Mesothelial cell of epicardium (in vitro differentiated cells): ENCODE measurements at regions not wholly inside any gene's neighbourhood (a gene's known extent, or its start where the extent isn't known, plus 50 kb on each side); places are given as distances from the start of the nearest gene placed in this dataset.

Experiments used
- DNase-seq, 2 experiments: peaks; one replicate each; pipeline ENCODE4 v3.0.0; 2021; ENCODE audit warnings: low spot score in 2 of 2; ENCODE audit not compliant: unreplicated experiment in 2 of 2
- H3K27ac Mint-ChIP-seq: 2 replicates; pipeline ENCODE4 v1.8.0; 2021; ENCODE audit warnings: mixed read lengths
- H3K27me3 Mint-ChIP-seq: 2 replicates; pipeline ENCODE4 v1.8.0; 2021; ENCODE audit warnings: low read depth, mixed read lengths
- H3K36me3 Mint-ChIP-seq: 2 replicates; pipeline ENCODE4 v1.8.0; 2021; ENCODE audit warnings: mixed read lengths
- H3K4me1 Mint-ChIP-seq: 2 replicates; pipeline ENCODE4 v1.8.0; 2021; ENCODE audit warnings: mixed read lengths
- H3K4me3 Mint-ChIP-seq: 2 replicates; pipeline ENCODE4 v1.8.0; 2021; ENCODE audit warnings: mild to moderate bottlenecking, moderate library complexity, mixed read lengths
- H3K9me3 Mint-ChIP-seq: 2 replicates; pipeline ENCODE4 v1.8.0; 2021; ENCODE audit warnings: mixed read lengths
- TF ChIP-seq, protein P1 (sequence below): fragments of 200-600 bp; sonication (generic); IDR thresholded peaks from one replicate; pipeline ENCODE4 v1.5.0; 2021; ENCODE audit warnings: antibody characterized with exemption; ENCODE audit not compliant: unreplicated experiment

DNA sequence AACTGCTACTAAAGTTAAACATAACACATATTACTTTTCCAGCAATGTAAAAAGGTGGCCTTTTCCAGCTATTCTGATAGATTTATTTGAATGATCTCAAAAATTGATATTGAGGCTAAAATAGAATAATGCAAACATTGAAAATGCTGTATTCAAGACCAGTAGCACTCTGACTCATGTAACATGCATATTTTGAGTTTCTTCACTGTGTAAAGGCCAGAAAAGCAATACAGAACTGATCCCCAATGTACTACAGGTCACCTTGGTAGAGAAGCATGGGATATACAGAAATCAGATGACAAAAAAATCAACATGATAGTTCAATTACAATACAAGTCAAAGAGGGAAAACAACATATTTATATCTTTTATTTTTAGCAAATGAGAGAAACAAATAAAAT is 419.6 kb downstream of the DIPK2A start:
- Mint-ChIP-seq H3K27ac (no peak overlapping the region), H3K36me3 (no peaks in the 10 kb centered on the region), H3K9me3 (no peaks in the 10 kb centered on the region), H3K4me3 (no peak overlapping the region), H3K4me1 (peaks cover 6% of the 10 kb centered on the region), H3K27me3 (no peaks in the 10 kb centered on the region)
- TF ChIP-seq, protein P1, sequence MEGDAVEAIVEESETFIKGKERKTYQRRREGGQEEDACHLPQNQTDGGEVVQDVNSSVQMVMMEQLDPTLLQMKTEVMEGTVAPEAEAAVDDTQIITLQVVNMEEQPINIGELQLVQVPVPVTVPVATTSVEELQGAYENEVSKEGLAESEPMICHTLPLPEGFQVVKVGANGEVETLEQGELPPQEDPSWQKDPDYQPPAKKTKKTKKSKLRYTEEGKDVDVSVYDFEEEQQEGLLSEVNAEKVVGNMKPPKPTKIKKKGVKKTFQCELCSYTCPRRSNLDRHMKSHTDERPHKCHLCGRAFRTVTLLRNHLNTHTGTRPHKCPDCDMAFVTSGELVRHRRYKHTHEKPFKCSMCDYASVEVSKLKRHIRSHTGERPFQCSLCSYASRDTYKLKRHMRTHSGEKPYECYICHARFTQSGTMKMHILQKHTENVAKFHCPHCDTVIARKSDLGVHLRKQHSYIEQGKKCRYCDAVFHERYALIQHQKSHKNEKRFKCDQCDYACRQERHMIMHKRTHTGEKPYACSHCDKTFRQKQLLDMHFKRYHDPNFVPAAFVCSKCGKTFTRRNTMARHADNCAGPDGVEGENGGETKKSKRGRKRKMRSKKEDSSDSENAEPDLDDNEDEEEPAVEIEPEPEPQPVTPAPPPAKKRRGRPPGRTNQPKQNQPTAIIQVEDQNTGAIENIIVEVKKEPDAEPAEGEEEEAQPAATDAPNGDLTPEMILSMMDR: no peak
- no peak for DNase-seq

DNA sequence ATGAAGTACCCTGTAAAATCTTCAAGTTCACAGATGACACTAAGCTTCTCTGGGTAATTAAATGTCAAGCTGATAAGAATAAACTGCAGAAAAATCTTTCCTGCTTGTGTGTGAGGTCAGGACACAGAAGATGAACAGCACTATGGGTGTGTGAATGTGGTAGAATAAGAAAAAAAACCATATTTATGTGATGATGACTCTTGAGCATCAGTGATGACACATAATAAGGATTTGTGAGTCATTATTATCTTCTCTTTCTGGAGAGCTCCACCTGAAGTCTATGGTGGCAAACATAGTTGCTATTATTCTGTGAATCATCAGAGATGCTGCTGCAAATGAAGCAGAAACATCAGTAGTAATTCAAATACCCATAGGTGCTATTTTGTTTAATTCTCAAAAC is 422.4 kb downstream of the DIPK2A start:
- Mint-ChIP-seq H3K27ac (no peak overlapping the region), H3K4me1 (peaks cover 6% of the 10 kb centered on the region), H3K4me3 (no peak overlapping the region), H3K27me3 (no peaks in the 10 kb centered on the region), H3K36me3 (peaks cover 2% of the 10 kb centered on the region), H3K9me3 (peaks cover 22% of the 10 kb centered on the region)
- no peak for DNase-seq
- TF ChIP-seq, protein P1: no peak

DNA sequence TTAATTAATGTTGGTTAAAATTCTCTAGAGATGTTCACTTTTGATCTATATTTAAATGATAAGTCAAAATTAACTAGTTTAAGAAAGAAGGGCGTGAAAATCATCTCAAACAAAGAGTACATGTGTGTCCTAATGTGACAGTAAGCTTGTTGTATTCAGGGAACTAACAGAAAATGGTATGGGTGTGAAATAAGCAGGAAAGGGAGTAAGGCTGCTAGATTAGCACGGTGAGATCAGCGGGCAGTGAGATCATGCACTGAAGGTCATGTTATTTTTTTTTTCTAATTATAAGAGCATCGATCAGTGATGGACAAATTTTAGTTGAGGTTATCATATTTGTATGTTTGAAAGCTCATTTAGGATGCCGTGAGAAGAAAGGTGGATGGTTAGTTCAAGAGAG is 430.8 kb downstream of the DIPK2A start:
- Mint-ChIP-seq H3K4me1 (peaks cover 17% of the 10 kb centered on the region), H3K4me3 (no peak overlapping the region), H3K27me3 (no peaks in the 10 kb centered on the region), H3K27ac (no peak overlapping the region), H3K9me3 (peaks cover 40% of the 10 kb centered on the region), H3K36me3 (peaks cover 13% of the 10 kb centered on the region)
- no peak for DNase-seq
- TF ChIP-seq, protein P1: no peak

DNA sequence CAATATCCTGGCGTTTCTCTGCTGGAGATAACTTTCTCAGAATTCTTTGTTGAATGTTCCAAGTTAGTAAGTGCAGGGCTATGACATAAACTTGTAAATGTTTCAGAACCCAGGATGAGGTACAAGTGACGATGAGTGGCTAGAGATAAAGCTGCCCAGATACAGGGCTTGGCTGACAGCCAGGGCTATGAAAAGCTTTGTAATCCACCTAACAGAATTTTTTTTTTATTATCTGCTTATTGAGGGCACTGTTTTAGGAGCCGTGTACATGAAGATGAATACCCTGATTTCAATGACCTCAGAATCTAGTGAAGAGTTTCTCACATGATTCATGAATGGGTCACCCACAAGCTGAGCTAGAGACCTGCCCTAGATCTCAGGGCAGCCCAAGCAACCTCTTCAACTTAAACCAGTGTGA is 431.4 kb downstream of the DIPK2A start:
- TF ChIP-seq, protein P1: no peak
- H3K27me3 Mint-ChIP-seq: no peaks in the 10 kb centered on the region
- DNase-seq: no peak
- no peak overlapping the region for H3K27ac Mint-ChIP-seq
- H3K36me3 Mint-ChIP-seq: peaks cover 13% of the 10 kb centered on the region
- no peak overlapping the region for H3K4me3 Mint-ChIP-seq
- peaks cover 18% of the 10 kb centered on the region for H3K4me1 Mint-ChIP-seq
- H3K9me3 Mint-ChIP-seq: peaks cover 34% of the 10 kb centered on the region

DNA sequence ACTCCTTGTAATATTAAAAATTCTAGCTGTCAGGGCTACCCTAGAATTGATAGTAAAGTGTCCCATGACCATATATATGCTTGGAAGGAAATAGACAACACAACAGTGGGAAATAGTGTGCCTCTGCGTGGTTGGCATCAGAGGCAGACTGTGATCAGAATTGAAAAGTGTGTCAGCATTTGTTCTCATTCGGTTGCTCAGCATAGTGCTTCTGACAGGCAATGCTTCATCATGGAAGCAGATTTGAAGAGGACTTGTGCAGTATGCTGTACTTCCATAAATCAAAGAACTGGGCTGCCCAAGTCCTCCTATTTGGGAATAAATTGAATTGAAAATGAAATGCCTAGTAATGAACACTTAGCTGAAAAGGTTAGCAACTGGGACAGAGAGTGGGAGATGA is 435.7 kb downstream of the DIPK2A start:
- peaks cover 2% of the 10 kb centered on the region for H3K36me3 Mint-ChIP-seq
- H3K9me3 Mint-ChIP-seq: peaks cover 16% of the 10 kb centered on the region
- TF ChIP-seq, protein P1: no peak
- H3K27me3 Mint-ChIP-seq: no peaks in the 10 kb centered on the region
- peaks cover 18% of the 10 kb centered on the region for H3K4me1 Mint-ChIP-seq
- no peak for DNase-seq
- H3K4me3 Mint-ChIP-seq: no peak overlapping the region
- H3K27ac Mint-ChIP-seq: no peak overlapping the region

DNA sequence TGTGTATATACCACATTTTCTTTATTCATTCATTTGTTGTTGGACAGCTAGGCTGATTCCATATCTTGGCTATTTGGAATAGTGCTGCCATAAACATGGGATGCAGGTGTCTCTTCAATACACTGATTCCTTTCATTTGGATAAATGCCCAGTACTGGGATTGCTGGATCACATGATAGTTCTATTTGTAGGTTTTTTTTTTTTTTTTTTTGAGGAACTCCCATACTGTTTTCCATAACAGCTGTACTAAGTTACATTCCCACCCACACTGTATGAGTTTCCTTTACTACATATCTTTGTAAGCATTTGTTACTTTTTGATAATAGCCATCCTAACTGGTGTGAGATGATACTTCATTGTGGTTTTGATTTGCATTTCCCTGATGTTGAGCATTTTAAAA is 437.7 kb downstream of the DIPK2A start:
- Mint-ChIP-seq H3K36me3 (peaks cover 2% of the 10 kb centered on the region), H3K4me3 (no peak overlapping the region), H3K4me1 (peaks cover 13% of the 10 kb centered on the region), H3K27me3 (no peaks in the 10 kb centered on the region), H3K9me3 (peaks cover 16% of the 10 kb centered on the region), H3K27ac (no peak overlapping the region)
- DNase-seq: no peak
- TF ChIP-seq, protein P1: no peak
